ENCODE measurements at regions not wholly inside any gene's neighbourhood (a gene's known extent, or its start where the extent isn't known, plus 50 kb on each side); places are given as distances from the start of the nearest gene placed in this dataset.

GRCh38 chr2:78873526-78873925, 152.0 kb upstream of the REG3G start:
- H3K79me1 ChIP-seq (ENCODE audit: low read length) = no peaks in the 10 kb centered on the region
- no peak for DNase-seq
- no peak overlapping the region for H3K4me2 ChIP-seq (ENCODE audit: low read length)
- WGBS (ENCODE audit: extremely low coverage, insufficient coverage, low lambda C conversion rate) = no CpG with 5 or more reads among the region's 1 CpG
- H3K4ac ChIP-seq (ENCODE audit: low read depth, low read length) = no peak overlapping the region
- no peak overlapping the region for H3K27ac ChIP-seq (ENCODE audit: low read depth, low read length)
- no peak overlapping the region for H3K18ac ChIP-seq (ENCODE audit: low read length)
- no peak overlapping the region for H3K4me3 ChIP-seq (ENCODE audit: low read length)
- no peak overlapping the region for H3K9ac ChIP-seq (ENCODE audit: low read length)
- H3K79me2 ChIP-seq (ENCODE audit: control insufficient read depth, insufficient read depth, low read length) = no peaks in the 10 kb centered on the region
- no peaks in the 10 kb centered on the region for H3K27me3 ChIP-seq (ENCODE audit: insufficient read depth, low read length, poor library complexity)
- no peak overlapping the region for H4K8ac ChIP-seq (ENCODE audit: low read depth, low read length)
- no peaks in the 10 kb centered on the region for H3K4me1 ChIP-seq (ENCODE audit: control insufficient read depth, low read depth, low read length)
- H2BK15ac ChIP-seq (replicated peaks; ENCODE audit: low read depth) = no peak overlapping the region
- H4K5ac ChIP-seq (ENCODE audit: low read length) = no peak overlapping the region
- H3K56ac ChIP-seq (ENCODE audit: low read length) = no peak overlapping the region
- H3K23ac ChIP-seq (ENCODE audit: low read length) = no peak overlapping the region
- no peaks in the 10 kb centered on the region for H3K36me3 ChIP-seq (ENCODE audit: control insufficient read depth, insufficient read depth, low read length)
- no peak overlapping the region for H2AK5ac ChIP-seq (ENCODE audit: low read length)
- no peak overlapping the region for H2BK120ac ChIP-seq (ENCODE audit: low read depth, low read length)
- no peak overlapping the region for H2BK5ac ChIP-seq (ENCODE audit: low read length)

- no peaks in the 10 kb centered on the region for H3K79me1 ChIP-seq (ENCODE audit: low read length)
- H2AK5ac ChIP-seq (ENCODE audit: low read length) = no peak overlapping the region
- no peaks in the 10 kb centered on the region for H3K79me2 ChIP-seq (ENCODE audit: control insufficient read depth, insufficient read depth, low read length)
- no peak overlapping the region for H3K56ac ChIP-seq (ENCODE audit: low read length)
- no peaks in the 10 kb centered on the region for H3K27me3 ChIP-seq (ENCODE audit: insufficient read depth, low read length, poor library complexity)
- H3K4me3 ChIP-seq (ENCODE audit: low read length) = no peak overlapping the region
- no peak overlapping the region for H3K27ac ChIP-seq (ENCODE audit: low read depth, low read length)
- H3K18ac ChIP-seq (ENCODE audit: low read length) = no peak overlapping the region
- H3K4me2 ChIP-seq (ENCODE audit: low read length) = no peak overlapping the region
- no peak overlapping the region for H4K8ac ChIP-seq (ENCODE audit: low read depth, low read length)
- H3K23ac ChIP-seq (ENCODE audit: low read length) = no peak overlapping the region
- no peak overlapping the region for H2BK120ac ChIP-seq (ENCODE audit: low read depth, low read length)
- no peak overlapping the region for H2BK15ac ChIP-seq (replicated peaks; ENCODE audit: low read depth)
- no peak overlapping the region for H2BK5ac ChIP-seq (ENCODE audit: low read length)
- H3K36me3 ChIP-seq (ENCODE audit: control insufficient read depth, insufficient read depth, low read length) = no peaks in the 10 kb centered on the region
- H3K9ac ChIP-seq (ENCODE audit: low read length) = no peak overlapping the region
- no peaks in the 10 kb centered on the region for H3K4me1 ChIP-seq (ENCODE audit: control insufficient read depth, low read depth, low read length)
- H3K4ac ChIP-seq (ENCODE audit: low read depth, low read length) = no peak overlapping the region
- H4K5ac ChIP-seq (ENCODE audit: low read length) = no peak overlapping the region
- no peak for DNase-seq
- no CpG with 5 or more reads among the region's 2 CpGs for WGBS (ENCODE audit: extremely low coverage, insufficient coverage, low lambda C conversion rate)
Observed at GRCh38 chr2:78876316-78876688, 149.2 kb upstream of the REG3G start.

GRCh38 chr2:78887446-78887845, 138.1 kb upstream of the REG3G start:
- no peak overlapping the region for H2AK5ac ChIP-seq (ENCODE audit: low read length)
- no CpG with 5 or more reads among the region's 1 CpG for WGBS (ENCODE audit: extremely low coverage, insufficient coverage, low lambda C conversion rate)
- H3K4me2 ChIP-seq (ENCODE audit: low read length) = no peak overlapping the region
- no peak overlapping the region for H3K4ac ChIP-seq (ENCODE audit: low read depth, low read length)
- no peaks in the 10 kb centered on the region for H3K79me2 ChIP-seq (ENCODE audit: control insufficient read depth, insufficient read depth, low read length)
- no peak overlapping the region for H2BK120ac ChIP-seq (ENCODE audit: low read depth, low read length)
- no peaks in the 10 kb centered on the region for H3K4me1 ChIP-seq (ENCODE audit: control insufficient read depth, low read depth, low read length)
- no peaks in the 10 kb centered on the region for H3K79me1 ChIP-seq (ENCODE audit: low read length)
- no peak overlapping the region for H3K4me3 ChIP-seq (ENCODE audit: low read length)
- no peaks in the 10 kb centered on the region for H3K27me3 ChIP-seq (ENCODE audit: insufficient read depth, low read length, poor library complexity)
- H2BK5ac ChIP-seq (ENCODE audit: low read length) = no peak overlapping the region
- no peak overlapping the region for H3K9ac ChIP-seq (ENCODE audit: low read length)
- H3K36me3 ChIP-seq (ENCODE audit: control insufficient read depth, insufficient read depth, low read length) = no peaks in the 10 kb centered on the region
- no peak overlapping the region for H4K5ac ChIP-seq (ENCODE audit: low read length)
- H3K18ac ChIP-seq (ENCODE audit: low read length) = no peak overlapping the region
- H2BK15ac ChIP-seq (replicated peaks; ENCODE audit: low read depth) = no peak overlapping the region
- no peak for DNase-seq
- H3K23ac ChIP-seq (ENCODE audit: low read length) = no peak overlapping the region
- no peak overlapping the region for H3K27ac ChIP-seq (ENCODE audit: low read depth, low read length)
- no peak overlapping the region for H3K56ac ChIP-seq (ENCODE audit: low read length)
- no peak overlapping the region for H4K8ac ChIP-seq (ENCODE audit: low read depth, low read length)

GRCh38 chr2:78890935-78891334, 134.6 kb upstream of the REG3G start:
- no CpG with 5 or more reads among the region's 2 CpGs for WGBS (ENCODE audit: extremely low coverage, insufficient coverage, low lambda C conversion rate)
- Histone ChIP-seq H3K27me3 (ENCODE audit: insufficient read depth, low read length, poor library complexity) (no peaks in the 10 kb centered on the region), H2BK120ac (ENCODE audit: low read depth, low read length) (no peak overlapping the region), H3K4me2 (ENCODE audit: low read length) (no peak overlapping the region), H3K79me1 (ENCODE audit: low read length) (no peaks in the 10 kb centered on the region), H3K4me1 (ENCODE audit: control insufficient read depth, low read depth, low read length) (no peaks in the 10 kb centered on the region), H3K79me2 (ENCODE audit: control insufficient read depth, insufficient read depth, low read length) (no peaks in the 10 kb centered on the region), H4K8ac (ENCODE audit: low read depth, low read length) (no peak overlapping the region), H3K9ac (ENCODE audit: low read length) (no peak overlapping the region), H3K56ac (ENCODE audit: low read length) (no peak overlapping the region), H4K5ac (ENCODE audit: low read length) (no peak overlapping the region), H3K23ac (ENCODE audit: low read length) (no peak overlapping the region), H3K27ac (ENCODE audit: low read depth, low read length) (no peak overlapping the region), H2BK15ac (replicated peaks; ENCODE audit: low read depth) (no peak overlapping the region), H2BK5ac (ENCODE audit: low read length) (no peak overlapping the region), H3K36me3 (ENCODE audit: control insufficient read depth, insufficient read depth, low read length) (no peaks in the 10 kb centered on the region), H3K4me3 (ENCODE audit: low read length) (no peak overlapping the region), H2AK5ac (ENCODE audit: low read length) (no peak overlapping the region), H3K18ac (ENCODE audit: low read length) (no peak overlapping the region), H3K4ac (ENCODE audit: low read depth, low read length) (no peak overlapping the region)
- DNase-seq = peak; percentile 4

GRCh38 chr2:78892295-78892694, 133.2 kb upstream of the REG3G start:
- H3K18ac ChIP-seq (ENCODE audit: low read length) = no peak overlapping the region
- no peaks in the 10 kb centered on the region for H3K27me3 ChIP-seq (ENCODE audit: insufficient read depth, low read length, poor library complexity)
- no peak overlapping the region for H3K9ac ChIP-seq (ENCODE audit: low read length)
- no peak overlapping the region for H2BK15ac ChIP-seq (replicated peaks; ENCODE audit: low read depth)
- no CpG with 5 or more reads among the region's 3 CpGs for WGBS (ENCODE audit: extremely low coverage, insufficient coverage, low lambda C conversion rate)
- no peak overlapping the region for H4K5ac ChIP-seq (ENCODE audit: low read length)
- no peak overlapping the region for H3K23ac ChIP-seq (ENCODE audit: low read length)
- no peak overlapping the region for H3K4me3 ChIP-seq (ENCODE audit: low read length)
- H2BK120ac ChIP-seq (ENCODE audit: low read depth, low read length) = no peak overlapping the region
- no peak overlapping the region for H3K4ac ChIP-seq (ENCODE audit: low read depth, low read length)
- H3K56ac ChIP-seq (ENCODE audit: low read length) = no peak overlapping the region
- H3K36me3 ChIP-seq (ENCODE audit: control insufficient read depth, insufficient read depth, low read length) = no peaks in the 10 kb centered on the region
- no peaks in the 10 kb centered on the region for H3K4me1 ChIP-seq (ENCODE audit: control insufficient read depth, low read depth, low read length)
- H3K4me2 ChIP-seq (ENCODE audit: low read length) = no peak overlapping the region
- no peak for DNase-seq
- H2AK5ac ChIP-seq (ENCODE audit: low read length) = no peak overlapping the region
- H3K79me1 ChIP-seq (ENCODE audit: low read length) = no peaks in the 10 kb centered on the region
- no peak overlapping the region for H3K27ac ChIP-seq (ENCODE audit: low read depth, low read length)
- H4K8ac ChIP-seq (ENCODE audit: low read depth, low read length) = no peak overlapping the region
- H3K79me2 ChIP-seq (ENCODE audit: control insufficient read depth, insufficient read depth, low read length) = no peaks in the 10 kb centered on the region
- no peak overlapping the region for H2BK5ac ChIP-seq (ENCODE audit: low read length)

GRCh38 chr2:78895022-78895421, 130.5 kb upstream of the REG3G start:
- Histone ChIP-seq H4K8ac (ENCODE audit: low read depth, low read length) (no peak overlapping the region), H3K79me2 (ENCODE audit: control insufficient read depth, insufficient read depth, low read length) (no peaks in the 10 kb centered on the region), H3K56ac (ENCODE audit: low read length) (no peak overlapping the region), H3K36me3 (ENCODE audit: control insufficient read depth, insufficient read depth, low read length) (no peaks in the 10 kb centered on the region), H3K4me1 (ENCODE audit: control insufficient read depth, low read depth, low read length) (no peaks in the 10 kb centered on the region), H2AK5ac (ENCODE audit: low read length) (no peak overlapping the region), H3K27ac (ENCODE audit: low read depth, low read length) (no peak overlapping the region), H2BK5ac (ENCODE audit: low read length) (no peak overlapping the region), H3K18ac (ENCODE audit: low read length) (no peak overlapping the region), H3K79me1 (ENCODE audit: low read length) (no peaks in the 10 kb centered on the region), H4K5ac (ENCODE audit: low read length) (no peak overlapping the region), H3K4me3 (ENCODE audit: low read length) (no peak overlapping the region), H3K23ac (ENCODE audit: low read length) (no peak overlapping the region), H3K4ac (ENCODE audit: low read depth, low read length) (no peak overlapping the region), H2BK15ac (replicated peaks; ENCODE audit: low read depth) (no peak overlapping the region), H3K27me3 (ENCODE audit: insufficient read depth, low read length, poor library complexity) (no peaks in the 10 kb centered on the region), H3K4me2 (ENCODE audit: low read length) (no peak overlapping the region), H3K9ac (ENCODE audit: low read length) (no peak overlapping the region), H2BK120ac (ENCODE audit: low read depth, low read length) (no peak overlapping the region)
- WGBS (ENCODE audit: extremely low coverage, insufficient coverage, low lambda C conversion rate) = no CpG with 5 or more reads among the region's 1 CpG
- DNase-seq = no peak
